GM12872 (cell line): ENCODE measurements at regions not wholly inside any gene's neighbourhood (a gene's known extent, or its start where the extent isn't known, plus 50 kb on each side); places are given as distances from the start of the nearest gene placed in this dataset.

Source experiments
- CTCF ChIP-seq: IDR thresholded peaks from 3 replicates; pipeline ENCODE4 v1.5.1; 2011; ENCODE audit warnings: low read depth, mild to moderate bottlenecking, low read length, moderate library complexity; ENCODE audit not compliant: insufficient read depth

GRCh38 chr2:239905884-239906654 is 119.1 kb downstream of the NDUFA10 start:
- TF ChIP-seq CTCF: no peak

- no peak for TF ChIP-seq CTCF
These were observed 119.8 kb downstream of the NDUFA10 start for GRCh38 chr2:239905306-239905705.

- no peak for TF ChIP-seq CTCF
These were observed 120.6 kb downstream of the NDUFA10 start for GRCh38 chr2:239904496-239904895.

GRCh38 chr2:239903803-239904202 is 121.3 kb downstream of the NDUFA10 start:
- no peak for TF ChIP-seq CTCF

GRCh38 chr2:239903210-239903609 is 121.9 kb downstream of the NDUFA10 start:
- TF ChIP-seq CTCF: no peak

- no peak for TF ChIP-seq CTCF
These were observed 122.4 kb downstream of the NDUFA10 start for GRCh38 chr2:239902749-239903201.

GRCh38 chr2:239898292-239898925 is 126.7 kb downstream of the NDUFA10 start:
- TF ChIP-seq CTCF: no peak
